ENCODE measurements at regions not wholly inside any gene's neighbourhood (a gene's known extent, or its start where the extent isn't known, plus 50 kb on each side); places are given as distances from the start of the nearest gene placed in this dataset.
"Not testable (repeated sequence)": the region's sequence is repeated elsewhere in the genome, so short reads cannot be mapped to it uniquely, and the experiment has no call there.

GRCh38 chr4:170391066-170391740, 301.4 kb upstream of the AADAT start:
- ATAC-seq, result no peak

DNA sequence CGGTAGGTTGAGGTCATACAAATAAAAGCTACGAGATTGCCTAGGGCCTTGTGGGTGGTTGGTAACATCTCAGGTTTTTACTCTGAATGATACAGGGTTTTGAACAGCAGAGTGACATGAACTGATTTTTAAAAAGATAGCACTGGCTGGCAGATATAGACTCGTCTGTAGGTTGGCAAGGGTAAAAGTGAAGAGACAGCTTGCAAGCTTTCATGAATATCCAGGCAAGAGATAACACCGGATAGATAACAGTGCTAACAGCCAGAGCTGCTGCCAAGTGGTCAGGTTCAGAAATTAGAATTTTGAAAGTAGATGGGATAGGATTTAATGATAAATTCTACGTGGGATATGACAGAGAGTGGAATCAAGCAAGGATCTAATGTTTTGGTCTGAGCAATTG, 299.7 kb upstream of the AADAT start:
- ATAC-seq, result no peak

DNA sequence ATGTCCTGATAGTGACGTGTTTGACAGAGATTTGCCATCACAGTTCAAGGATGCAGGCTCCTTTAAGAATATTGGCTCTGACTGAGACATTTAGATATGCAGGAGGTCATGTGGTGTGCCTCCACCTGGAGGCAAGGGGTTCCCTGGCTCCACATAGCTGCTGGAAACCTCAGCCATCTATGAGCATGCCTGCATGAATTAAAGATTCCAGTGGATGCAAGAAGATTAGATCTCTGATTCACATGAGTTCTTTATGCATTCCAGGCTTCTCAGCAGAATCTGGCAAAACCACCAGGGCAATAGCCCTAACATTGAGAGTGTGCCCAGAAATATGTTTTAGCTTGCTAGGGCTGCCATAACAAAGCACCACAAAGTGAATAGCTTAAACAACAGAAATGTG, 298.5 kb upstream of the AADAT start:
- ATAC-seq, result no peak

DNA sequence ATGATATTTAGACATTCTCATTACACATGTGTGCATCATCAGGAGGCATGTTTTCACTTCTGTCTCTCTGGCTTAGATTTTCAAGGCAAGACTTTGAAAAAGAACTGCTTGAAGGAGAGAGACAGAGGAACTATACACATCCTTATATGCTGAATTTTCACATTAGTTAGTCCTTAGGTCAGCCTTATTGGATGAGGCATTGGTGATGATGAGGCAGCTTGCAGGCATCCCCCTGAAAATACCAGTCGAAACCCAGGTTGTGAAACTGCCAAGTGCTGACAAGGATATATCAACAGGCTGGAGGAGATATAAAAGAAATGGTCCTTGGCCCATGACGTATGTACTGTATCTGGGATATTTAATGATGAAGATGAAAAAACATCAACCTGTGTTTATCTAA, 297.2 kb upstream of the AADAT start:
- ATAC-seq, result no peak

GRCh38 chr4:170386511-170386910, 296.8 kb upstream of the AADAT start:
- no peak for ATAC-seq

DNA sequence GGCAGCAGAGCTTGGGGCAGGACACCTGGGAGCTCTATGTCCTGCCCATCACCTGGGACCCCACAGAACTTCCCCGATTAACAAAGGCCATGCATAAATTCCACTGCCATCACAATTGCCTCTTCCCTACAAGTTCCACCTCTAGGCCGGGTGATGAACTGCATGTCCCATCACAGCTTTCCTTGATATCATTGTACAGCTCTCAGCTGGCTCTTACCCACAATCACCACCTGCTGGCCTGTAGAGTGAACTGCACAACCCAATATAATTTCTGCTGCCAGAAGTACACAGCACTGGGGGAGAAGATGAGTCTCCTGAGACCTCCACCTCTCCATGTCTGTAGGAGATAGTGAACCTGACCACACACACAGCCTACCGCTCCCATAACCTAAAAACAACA, 285.0 kb upstream of the AADAT start:
- no peak for ATAC-seq

GRCh38 chr4:170348945-170349344, 259.2 kb upstream of the AADAT start:
- ATAC-seq, result no peak

- not testable (repeated sequence) for ATAC-seq
These were observed 257.4 kb upstream of the AADAT start for GRCh38 chr4:170347191-170347590.

- ATAC-seq, result no peak
These were observed 249.8 kb upstream of the AADAT start for GRCh38 chr4:170339522-170339921.

GRCh38 chr4:170336238-170336775, 246.6 kb upstream of the AADAT start:
- ATAC-seq, result no peak

GRCh38 chr4:170325599-170325998, 235.8 kb upstream of the AADAT start:
- ATAC-seq, result no peak

DNA sequence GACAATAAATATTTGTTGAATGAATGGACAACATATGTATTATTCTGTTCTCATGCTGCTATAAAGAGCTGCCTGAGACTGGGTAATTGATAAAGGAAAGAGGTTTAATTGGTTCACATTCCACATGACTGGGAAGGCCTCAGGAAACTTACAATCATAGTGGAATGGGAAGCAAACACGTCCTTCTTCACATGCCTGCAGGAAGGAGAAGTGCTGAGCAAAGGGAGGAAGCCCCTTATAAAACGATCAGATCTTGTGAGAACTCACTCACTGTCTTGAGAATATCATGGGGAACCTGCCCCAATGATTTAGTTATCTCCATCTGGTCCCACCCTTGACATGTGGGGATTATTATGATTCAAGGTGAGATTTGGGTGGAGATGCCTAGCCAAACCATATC, 233.9 kb upstream of the AADAT start:
- no peak for ATAC-seq

GRCh38 chr4:170307182-170307581, 217.4 kb upstream of the AADAT start:
- ATAC-seq, result no peak

DNA sequence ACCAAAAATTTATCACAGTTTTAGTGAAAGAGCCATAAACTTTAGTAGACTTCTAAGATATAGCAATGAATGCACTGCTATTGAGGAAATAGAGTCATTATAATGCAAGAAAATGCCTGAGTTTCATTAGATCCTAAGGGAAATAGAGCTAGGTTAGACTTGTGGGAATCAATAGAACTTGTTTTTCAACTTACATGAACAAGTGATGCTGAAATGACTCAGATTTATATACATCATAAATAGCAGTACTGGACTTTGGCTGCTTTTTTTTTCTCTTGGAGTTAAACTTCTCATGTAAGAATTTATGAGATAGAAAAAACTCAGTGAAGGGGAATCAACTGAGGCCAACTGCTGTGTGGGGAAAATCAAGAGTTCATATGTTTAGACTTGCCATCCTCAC, 216.5 kb upstream of the AADAT start:
- no peak for ATAC-seq

DNA sequence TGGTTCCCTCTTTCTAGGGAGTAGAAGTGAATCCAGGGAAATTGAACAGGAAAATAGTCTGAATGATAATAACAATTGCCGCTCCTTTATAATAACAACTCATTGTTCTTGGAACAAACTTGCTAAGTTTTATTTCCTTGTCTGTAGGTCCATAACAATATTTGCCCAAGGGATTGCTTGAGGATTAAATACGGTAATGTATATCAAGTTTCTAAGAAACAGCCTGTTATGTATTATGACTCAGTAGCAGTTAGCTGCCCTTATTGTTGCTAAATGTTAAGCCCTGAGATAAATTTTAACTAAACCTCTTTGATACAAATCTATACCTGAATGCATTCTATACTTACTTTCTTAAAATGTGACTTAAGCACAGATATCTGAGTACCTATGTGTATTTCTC, 215.9 kb upstream of the AADAT start:
- ATAC-seq, result no peak

DNA sequence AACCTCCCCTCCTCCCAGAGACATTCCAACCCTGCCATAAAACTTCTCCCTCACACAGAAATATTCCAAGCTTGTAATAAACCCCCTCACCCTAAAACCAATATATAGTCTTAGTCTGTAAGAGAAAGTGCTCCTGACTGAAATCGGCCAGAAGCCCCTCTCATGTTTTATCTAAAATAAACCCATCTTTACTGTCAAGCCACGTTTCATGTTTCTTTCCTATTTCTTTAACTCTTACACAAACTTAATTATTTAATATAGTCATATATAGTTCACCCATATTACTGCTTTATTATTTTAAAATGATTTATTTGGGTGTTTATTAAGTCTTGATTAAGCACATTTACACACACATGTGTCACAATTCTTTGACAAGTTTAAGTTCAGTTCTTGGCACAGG, 191.3 kb upstream of the AADAT start:
- ATAC-seq, result no peak

DNA sequence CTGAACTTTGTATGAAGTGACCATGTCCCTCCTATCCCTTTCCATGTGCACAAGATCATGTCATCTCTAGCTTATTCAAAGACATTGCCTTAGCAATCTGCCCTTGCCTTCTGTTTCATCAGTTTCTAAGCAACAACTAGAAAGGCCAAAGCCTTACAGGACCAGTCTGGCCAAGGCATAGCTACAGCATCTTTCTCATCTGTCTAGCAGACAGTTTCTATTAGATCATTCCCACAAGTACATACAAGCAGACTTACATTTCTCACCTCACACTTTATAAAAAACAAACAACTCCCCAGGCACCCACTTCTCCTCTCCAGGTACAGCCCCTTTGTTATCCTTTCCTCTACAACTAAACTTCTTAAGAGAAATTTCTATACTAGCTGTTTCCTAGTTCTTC, 188.7 kb upstream of the AADAT start:
- ATAC-seq, result no peak

DNA sequence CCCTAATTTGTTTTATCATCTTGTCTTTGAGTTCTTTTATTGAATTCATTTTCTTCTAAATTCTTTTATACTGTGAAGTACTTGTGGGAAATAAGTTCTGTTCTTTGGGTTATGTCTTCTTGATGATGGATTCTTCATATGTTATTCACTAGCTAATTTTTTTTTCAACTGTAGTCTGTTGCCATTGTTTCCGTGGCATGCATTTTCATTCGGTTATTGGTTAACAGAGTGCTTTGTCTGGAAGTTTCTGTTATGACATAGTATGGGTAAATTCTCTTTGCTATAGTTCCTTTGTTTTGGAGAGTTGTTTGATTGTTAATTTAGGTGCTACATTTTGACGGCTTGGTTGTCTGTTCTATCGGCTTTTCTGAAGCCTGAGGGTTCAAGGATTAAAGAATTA, 184.9 kb upstream of the AADAT start:
- no peak for ATAC-seq

DNA sequence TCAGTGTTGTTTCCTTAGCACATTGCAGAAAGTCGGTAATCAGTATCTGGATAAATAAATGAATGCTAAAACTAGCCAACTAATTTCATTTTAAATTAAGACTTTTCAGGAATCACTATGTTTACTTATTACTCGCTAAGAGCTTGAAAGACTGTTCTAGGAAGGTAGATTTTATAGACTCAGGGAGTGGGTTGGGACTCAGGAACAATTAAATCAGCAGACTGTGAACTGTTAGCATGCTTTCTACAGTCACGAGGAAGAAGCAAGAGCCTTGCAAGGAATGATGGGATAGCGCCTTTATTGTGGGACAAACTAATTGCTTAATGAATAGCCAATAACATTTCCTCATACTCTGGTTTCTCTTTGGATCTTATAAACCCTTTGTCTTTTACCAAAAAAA, 183.2 kb upstream of the AADAT start:
- no peak for ATAC-seq

GRCh38 chr4:170271723-170272122, 182.0 kb upstream of the AADAT start:
- ATAC-seq, result no peak

GRCh38 chr4:170270628-170271027, 180.9 kb upstream of the AADAT start:
- no peak for ATAC-seq

DNA sequence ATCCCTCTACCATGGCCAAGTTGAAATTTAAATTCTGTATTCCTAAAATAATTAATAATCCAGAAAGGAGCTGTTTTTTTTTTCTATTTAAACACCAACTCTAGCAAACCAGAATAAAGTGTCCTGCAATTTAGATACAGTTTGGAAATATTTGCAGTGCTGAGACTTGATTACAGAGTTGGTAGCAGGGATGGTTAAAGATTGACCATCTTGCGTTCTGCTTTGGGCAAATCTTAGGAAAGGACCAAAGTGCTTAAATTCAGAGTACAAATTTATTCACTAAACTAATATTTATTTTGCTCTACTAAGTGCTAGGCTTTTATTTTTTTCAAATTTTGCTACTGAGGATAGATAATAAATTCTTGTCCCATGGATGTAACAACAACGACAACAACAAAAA, 180.2 kb upstream of the AADAT start:
- ATAC-seq, result no peak

- no peak for ATAC-seq
These were observed 169.9 kb upstream of the AADAT start for GRCh38 chr4:170259631-170260153.

DNA sequence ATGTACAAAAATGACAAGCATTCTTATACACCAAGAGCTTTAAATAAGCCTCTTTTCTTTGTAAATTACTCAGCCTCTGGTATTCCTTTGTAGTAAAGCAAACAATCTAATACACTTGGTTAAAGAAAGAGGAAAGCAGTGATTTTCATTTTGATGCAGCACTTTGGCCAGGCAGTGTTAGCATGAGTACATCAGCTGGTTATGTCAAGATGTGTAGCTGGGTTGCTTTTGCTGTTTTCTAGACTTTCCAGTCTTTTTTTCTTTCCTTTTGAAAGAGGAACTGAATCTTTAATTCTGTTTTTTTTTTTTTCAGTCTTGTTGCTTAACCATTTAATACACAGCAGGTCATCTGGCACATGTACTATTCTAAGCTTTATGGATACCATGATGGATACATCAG, 167.1 kb upstream of the AADAT start:
- ATAC-seq, result no peak

- no peak for ATAC-seq
These were observed 158.8 kb upstream of the AADAT start for GRCh38 chr4:170248576-170248975.

Measured in activated CD4-positive, CD25-positive, alpha-beta regulatory T cell treated with anti-CD3 and anti-CD28 coated beads, Interleukin-2, amount 50 U/mL, for 24 hours (primary cell).